ENCODE measurements at regions not wholly inside any gene's neighbourhood (a gene's known extent, or its start where the extent isn't known, plus 50 kb on each side); places are given as distances from the start of the nearest gene placed in this dataset.

DNA sequence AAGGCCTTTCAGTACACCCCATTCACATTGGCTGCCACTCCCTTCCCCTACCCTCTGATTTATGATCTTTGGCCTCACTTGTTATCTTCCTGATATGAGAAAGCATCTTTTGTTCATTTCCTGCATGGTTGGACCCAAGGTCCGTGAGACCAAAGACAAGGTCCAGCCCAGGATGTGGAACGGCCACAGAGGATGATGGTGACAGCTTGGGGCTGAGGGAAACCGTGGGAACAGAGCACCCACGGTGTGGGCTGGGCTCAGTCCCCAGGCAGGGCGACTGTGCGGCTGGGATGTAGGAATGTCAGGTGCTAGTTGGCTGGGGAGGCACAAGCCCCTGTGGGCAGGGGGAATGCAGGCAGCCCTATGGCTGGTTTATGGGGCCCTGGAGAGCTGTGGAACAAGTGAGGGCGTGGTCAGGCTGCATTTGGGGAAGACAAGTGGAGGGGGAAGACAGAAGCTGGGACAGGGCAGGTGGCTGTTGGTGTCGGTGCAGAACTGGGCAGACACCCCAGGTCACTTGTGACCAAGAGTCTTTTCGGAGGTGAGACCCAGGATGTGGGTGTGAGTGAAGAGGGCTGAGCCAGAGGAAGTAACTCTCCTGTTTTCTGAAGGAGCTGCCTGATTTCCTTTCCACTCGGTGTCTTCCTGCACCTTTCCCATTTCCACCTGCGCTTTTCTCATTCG lies 51.7 kb upstream of the IGFBP3 start:
- Histone ChIP-seq H3K9me3 (ENCODE audit: insufficient read depth, low read depth, low read length) (no peaks in the 10 kb centered on the region), H3K4me3 (ENCODE audit: insufficient read depth, low read depth, low read length) (no peak overlapping the region), H4K20me1 (ENCODE audit: insufficient read depth, low read length) (no peaks in the 10 kb centered on the region), H3K4me2 (ENCODE audit: low read length) (no peak overlapping the region), H3K9ac (ENCODE audit: low read length) (no peak overlapping the region), H2AFZ (ENCODE audit: low read depth, low read length) (no peak overlapping the region), H3K4me1 (ENCODE audit: insufficient read depth, low read length) (peaks cover 24% of the 10 kb centered on the region), H3K27ac (ENCODE audit: low read depth, low read length) (no peak overlapping the region), H3K79me2 (ENCODE audit: insufficient read depth, low read length) (no peaks in the 10 kb centered on the region), H3K36me3 (ENCODE audit: insufficient read depth, low read length) (no peaks in the 10 kb centered on the region), H3K27me3 (ENCODE audit: insufficient read depth, low read length) (no peaks in the 10 kb centered on the region)
- TF ChIP-seq, protein P1, sequence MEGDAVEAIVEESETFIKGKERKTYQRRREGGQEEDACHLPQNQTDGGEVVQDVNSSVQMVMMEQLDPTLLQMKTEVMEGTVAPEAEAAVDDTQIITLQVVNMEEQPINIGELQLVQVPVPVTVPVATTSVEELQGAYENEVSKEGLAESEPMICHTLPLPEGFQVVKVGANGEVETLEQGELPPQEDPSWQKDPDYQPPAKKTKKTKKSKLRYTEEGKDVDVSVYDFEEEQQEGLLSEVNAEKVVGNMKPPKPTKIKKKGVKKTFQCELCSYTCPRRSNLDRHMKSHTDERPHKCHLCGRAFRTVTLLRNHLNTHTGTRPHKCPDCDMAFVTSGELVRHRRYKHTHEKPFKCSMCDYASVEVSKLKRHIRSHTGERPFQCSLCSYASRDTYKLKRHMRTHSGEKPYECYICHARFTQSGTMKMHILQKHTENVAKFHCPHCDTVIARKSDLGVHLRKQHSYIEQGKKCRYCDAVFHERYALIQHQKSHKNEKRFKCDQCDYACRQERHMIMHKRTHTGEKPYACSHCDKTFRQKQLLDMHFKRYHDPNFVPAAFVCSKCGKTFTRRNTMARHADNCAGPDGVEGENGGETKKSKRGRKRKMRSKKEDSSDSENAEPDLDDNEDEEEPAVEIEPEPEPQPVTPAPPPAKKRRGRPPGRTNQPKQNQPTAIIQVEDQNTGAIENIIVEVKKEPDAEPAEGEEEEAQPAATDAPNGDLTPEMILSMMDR (IDR thresholded peaks at IDR 0.05; ENCODE audit: insufficient read depth, low read depth, low read length), result no peak
- no peak for TF ChIP-seq EZH2 (IDR thresholded peaks at IDR 0.05; ENCODE audit: insufficient read depth, low read length)
- H3K27ac Mint-ChIP-seq (ENCODE audit: unreplicated experiment), result no peak overlapping the region
- peaks cover 30% of the 10 kb centered on the region for H3K4me1 Mint-ChIP-seq (ENCODE audit: low read depth, unreplicated experiment)
- FAIRE-seq, result no peak
- peaks cover 11% of the 10 kb centered on the region for H3K36me3 Mint-ChIP-seq (ENCODE audit: low read depth, unreplicated experiment)
- peaks cover 4% of the 10 kb centered on the region for H3K27me3 Mint-ChIP-seq (ENCODE audit: low read depth, unreplicated experiment)
- peaks cover 8% of the 10 kb centered on the region for H3K9me3 Mint-ChIP-seq (ENCODE audit: unreplicated experiment)
- DNase-seq (ENCODE audit: low read depth), result no peak
- no peak overlapping the region for H3K4me3 Mint-ChIP-seq (ENCODE audit: unreplicated experiment)

DNA sequence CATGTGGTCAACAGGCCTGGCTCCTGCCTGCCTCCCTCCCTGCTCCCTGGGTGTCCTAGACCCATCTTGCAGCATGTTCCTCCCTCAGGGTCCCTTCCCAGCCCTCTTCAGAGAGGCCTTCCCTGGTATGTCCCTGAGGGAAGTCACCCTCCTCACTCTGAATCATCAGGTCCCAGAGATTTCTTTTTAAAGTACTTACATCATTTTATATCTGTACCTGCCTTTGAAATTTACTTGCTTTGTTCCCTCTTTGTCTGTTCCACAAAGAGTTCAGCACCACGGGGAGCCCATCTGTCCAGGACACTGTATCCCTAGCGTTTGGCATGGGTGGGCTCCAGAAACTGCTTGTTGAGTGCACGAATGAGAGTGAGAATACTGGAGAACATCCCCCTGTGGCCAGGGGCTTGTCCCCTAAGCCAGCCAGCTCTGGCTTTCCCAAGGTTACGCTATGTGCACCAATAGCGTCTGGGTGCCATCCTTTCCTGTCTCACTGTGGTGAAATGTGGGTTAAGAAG lies 50.6 kb upstream of the IGFBP3 start:
- H3K27me3 ChIP-seq (ENCODE audit: insufficient read depth, low read length), result no peaks in the 10 kb centered on the region
- Mint-ChIP-seq H3K4me3 (ENCODE audit: unreplicated experiment) (no peak overlapping the region), H3K4me1 (ENCODE audit: low read depth, unreplicated experiment) (peaks cover 23% of the 10 kb centered on the region), H3K27ac (ENCODE audit: unreplicated experiment) (no peak overlapping the region), H3K9me3 (ENCODE audit: unreplicated experiment) (peaks cover 8% of the 10 kb centered on the region), H3K36me3 (ENCODE audit: low read depth, unreplicated experiment) (peaks cover 11% of the 10 kb centered on the region), H3K27me3 (ENCODE audit: low read depth, unreplicated experiment) (peaks cover 4% of the 10 kb centered on the region)
- peaks cover 14% of the 10 kb centered on the region for H3K4me1 ChIP-seq (ENCODE audit: insufficient read depth, low read length)
- no peak overlapping the region for H3K4me3 ChIP-seq (ENCODE audit: insufficient read depth, low read depth, low read length)
- no peak overlapping the region for H3K4me2 ChIP-seq (ENCODE audit: low read length)
- no peak overlapping the region for H3K9ac ChIP-seq (ENCODE audit: low read length)
- H3K9me3 ChIP-seq (ENCODE audit: insufficient read depth, low read depth, low read length), result no peaks in the 10 kb centered on the region
- no peak for TF ChIP-seq EZH2 (IDR thresholded peaks at IDR 0.05; ENCODE audit: insufficient read depth, low read length)
- TF ChIP-seq, protein P1 (IDR thresholded peaks at IDR 0.05; ENCODE audit: insufficient read depth, low read depth, low read length), result no peak
- no peaks in the 10 kb centered on the region for H3K79me2 ChIP-seq (ENCODE audit: insufficient read depth, low read length)
- no peak overlapping the region for H2AFZ ChIP-seq (ENCODE audit: low read depth, low read length)
- FAIRE-seq (no peak), DNase-seq (ENCODE audit: low read depth) (no peak)
- H3K36me3 ChIP-seq (ENCODE audit: insufficient read depth, low read length), result no peaks in the 10 kb centered on the region
- H4K20me1 ChIP-seq (ENCODE audit: insufficient read depth, low read length), result no peaks in the 10 kb centered on the region
- H3K27ac ChIP-seq (ENCODE audit: low read depth, low read length), result no peak overlapping the region

DNA sequence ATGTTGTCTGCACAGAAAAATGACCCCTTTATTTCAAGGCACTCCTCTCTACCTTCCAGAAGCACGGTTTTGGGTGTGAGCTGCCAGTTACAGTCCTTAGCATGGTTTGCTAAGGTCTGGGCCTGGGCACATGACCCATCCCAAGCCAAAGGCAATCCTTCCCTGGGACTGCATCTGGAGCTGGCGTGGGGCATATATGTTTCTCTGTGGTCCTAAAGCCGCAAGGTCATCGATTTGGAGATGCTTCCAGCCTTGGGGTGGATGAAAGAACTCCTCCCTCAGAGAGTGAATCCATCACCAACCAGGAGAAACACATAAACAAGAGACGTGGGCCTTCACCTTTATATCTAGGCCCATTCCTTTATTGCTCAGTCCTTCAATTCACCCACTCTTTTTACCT lies 50.1 kb upstream of the IGFBP3 start:
- H3K79me2 ChIP-seq (ENCODE audit: insufficient read depth, low read length), result no peaks in the 10 kb centered on the region
- H3K27ac Mint-ChIP-seq (ENCODE audit: unreplicated experiment), result no peak overlapping the region
- DNase-seq (ENCODE audit: low read depth) (no peak), FAIRE-seq (no peak)
- H3K9me3 Mint-ChIP-seq (ENCODE audit: unreplicated experiment), result peaks cover 9% of the 10 kb centered on the region
- peaks cover 4% of the 10 kb centered on the region for H3K27me3 Mint-ChIP-seq (ENCODE audit: low read depth, unreplicated experiment)
- H4K20me1 ChIP-seq (ENCODE audit: insufficient read depth, low read length), result no peaks in the 10 kb centered on the region
- H3K27ac ChIP-seq (ENCODE audit: low read depth, low read length), result no peak overlapping the region
- H3K9ac ChIP-seq (ENCODE audit: low read length), result no peak overlapping the region
- H3K4me3 Mint-ChIP-seq (ENCODE audit: unreplicated experiment), result no peak overlapping the region
- H3K36me3 Mint-ChIP-seq (ENCODE audit: low read depth, unreplicated experiment), result peaks cover 11% of the 10 kb centered on the region
- H3K36me3 ChIP-seq (ENCODE audit: insufficient read depth, low read length), result no peaks in the 10 kb centered on the region
- no peaks in the 10 kb centered on the region for H3K9me3 ChIP-seq (ENCODE audit: insufficient read depth, low read depth, low read length)
- TF ChIP-seq, protein P1 (IDR thresholded peaks at IDR 0.05; ENCODE audit: insufficient read depth, low read depth, low read length), result no peak
- TF ChIP-seq EZH2 (IDR thresholded peaks at IDR 0.05; ENCODE audit: insufficient read depth, low read length), result no peak
- H3K4me1 ChIP-seq (ENCODE audit: insufficient read depth, low read length), result peaks cover 14% of the 10 kb centered on the region
- H3K4me1 Mint-ChIP-seq (ENCODE audit: low read depth, unreplicated experiment), result peaks cover 24% of the 10 kb centered on the region
- H2AFZ ChIP-seq (ENCODE audit: low read depth, low read length), result no peak overlapping the region
- H3K4me2 ChIP-seq (ENCODE audit: low read length), result no peak overlapping the region
- H3K4me3 ChIP-seq (ENCODE audit: insufficient read depth, low read depth, low read length), result no peak overlapping the region
- H3K27me3 ChIP-seq (ENCODE audit: insufficient read depth, low read length), result no peaks in the 10 kb centered on the region
